GM19372 (cell line): ENCODE measurements at regions not wholly inside any gene's neighbourhood (a gene's known extent, or its start where the extent isn't known, plus 50 kb on each side); places are given as distances from the start of the nearest gene placed in this dataset.

Experiments used
- ATAC-seq: cut with Tn5 transposase; IDR thresholded peaks from one replicate; pipeline ENCODE4 v1.9.1; 2021; ENCODE audit warnings: mild to moderate bottlenecking, low read depth, moderate library complexity; ENCODE audit not compliant: unreplicated experiment

DNA sequence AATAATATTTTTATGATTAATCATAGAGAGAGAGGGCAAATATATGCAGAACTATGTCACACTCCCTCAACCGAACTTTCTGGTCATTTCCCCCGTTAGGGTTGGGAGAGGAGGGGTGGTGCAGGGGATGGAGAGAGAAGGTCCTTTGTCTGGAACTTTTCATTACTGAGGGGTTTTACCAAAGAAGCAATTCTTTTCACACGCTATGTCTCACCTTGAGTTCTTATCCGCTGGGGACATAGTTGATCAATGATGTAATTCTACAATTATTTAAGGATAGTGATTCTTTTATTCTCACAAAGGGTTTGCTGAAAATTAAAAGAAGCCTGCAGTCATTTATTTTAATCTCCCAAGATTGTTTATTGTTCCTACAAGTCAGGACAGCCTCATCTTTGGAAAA lies 98.3 kb upstream of the RUNX1 start:
- ATAC-seq: no peak

DNA sequence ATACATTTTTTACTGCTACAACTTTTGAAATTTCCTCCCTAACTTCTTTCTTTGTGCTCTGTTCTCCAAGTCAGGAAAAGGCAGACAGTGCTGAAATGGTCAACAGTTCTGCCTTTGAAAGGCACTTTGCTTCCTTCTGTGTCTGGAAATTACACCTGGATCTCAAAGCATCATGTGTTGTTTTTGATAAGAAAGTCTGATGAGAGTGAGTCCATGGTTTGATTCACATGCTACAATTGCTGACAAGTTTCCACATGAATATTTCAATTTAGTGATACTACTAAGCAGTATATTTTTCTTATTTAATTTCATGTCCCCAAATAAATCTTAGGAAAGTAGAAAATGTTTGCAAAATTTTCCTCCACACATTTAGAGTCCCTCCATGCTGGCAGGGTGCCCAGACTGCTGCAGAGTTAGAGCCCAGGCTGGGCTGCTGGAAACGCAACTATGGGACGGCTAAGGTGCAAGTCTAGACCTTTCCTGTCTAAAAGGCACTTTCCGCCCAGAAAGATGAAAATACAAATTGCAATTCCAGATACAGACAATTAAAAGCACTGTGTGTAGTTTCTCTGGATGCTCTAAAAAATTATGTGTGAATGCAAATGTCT lies 96.6 kb upstream of the RUNX1 start:
- ATAC-seq: no peak

DNA sequence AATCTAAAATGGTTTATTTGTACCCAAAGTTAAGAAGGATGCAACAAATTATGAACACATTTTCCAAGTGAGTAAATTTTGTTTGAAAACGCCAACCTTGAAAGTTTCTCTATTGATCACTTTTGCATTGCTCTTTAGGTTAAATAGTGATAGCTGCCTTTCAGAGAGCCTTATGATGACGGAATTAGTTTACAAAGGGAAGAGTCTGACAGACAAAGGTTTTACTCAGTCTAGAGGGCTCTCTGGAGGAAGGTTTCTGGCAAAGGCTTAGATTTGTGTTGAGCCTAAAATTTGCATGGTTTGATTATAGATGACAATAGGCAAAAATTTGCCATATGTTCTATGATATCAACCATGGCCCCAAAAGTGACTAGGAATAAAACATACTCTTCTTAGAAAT lies 95.9 kb upstream of the RUNX1 start:
- ATAC-seq: no peak

DNA sequence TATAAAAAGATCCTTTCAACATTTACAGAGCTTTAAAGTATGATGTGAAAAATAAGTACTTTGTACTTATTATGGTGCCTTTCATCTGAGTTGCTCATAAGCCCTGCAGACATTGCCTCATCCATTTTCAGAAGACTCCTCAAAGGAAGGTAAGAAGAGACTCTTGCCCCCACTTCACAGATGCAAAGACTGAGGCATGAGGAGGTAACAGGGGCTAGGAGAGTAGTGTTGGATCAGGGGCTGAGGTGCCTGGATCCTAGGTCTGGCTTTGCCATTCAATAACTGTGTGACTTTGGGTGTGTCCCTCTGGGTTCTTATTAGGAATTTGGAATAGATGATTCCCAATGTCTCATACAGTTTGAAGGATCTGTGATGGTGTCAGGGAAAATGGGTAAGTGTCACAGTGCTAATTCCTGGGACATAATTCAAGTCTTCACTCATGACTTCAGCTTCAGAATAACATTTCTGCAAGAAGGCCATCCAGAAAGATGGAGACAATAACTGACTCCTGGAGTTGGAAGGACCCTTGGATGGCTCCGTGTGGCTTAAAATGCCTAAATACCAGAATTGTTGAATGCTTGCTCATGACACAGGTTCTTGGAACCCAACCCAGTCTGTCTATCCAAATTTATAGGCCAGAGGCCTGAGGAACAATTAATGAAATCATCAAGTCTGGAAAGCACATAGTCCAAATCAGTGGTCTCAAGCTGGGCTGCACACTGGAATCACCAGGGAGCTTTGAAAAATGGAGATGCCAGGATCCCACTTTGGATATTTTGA lies 93.1 kb upstream of the RUNX1 start:
- ATAC-seq: no peak

DNA sequence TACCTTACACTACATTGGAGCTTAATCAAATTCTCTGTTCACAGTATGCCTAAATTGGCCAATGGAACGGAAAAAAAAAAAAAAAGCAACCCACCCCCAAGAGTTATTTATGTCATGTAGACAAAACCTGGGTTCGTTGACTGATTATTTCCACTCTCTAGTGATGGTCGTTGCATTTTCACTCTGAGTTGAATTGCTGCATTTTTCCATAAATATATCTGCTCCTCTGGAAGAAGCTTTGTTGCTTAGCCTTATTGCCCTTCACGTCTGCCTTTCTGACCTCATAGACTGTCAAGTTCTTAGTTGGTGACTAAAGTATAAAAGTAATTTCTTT lies 90.2 kb upstream of the RUNX1 start:
- no peak for ATAC-seq

DNA sequence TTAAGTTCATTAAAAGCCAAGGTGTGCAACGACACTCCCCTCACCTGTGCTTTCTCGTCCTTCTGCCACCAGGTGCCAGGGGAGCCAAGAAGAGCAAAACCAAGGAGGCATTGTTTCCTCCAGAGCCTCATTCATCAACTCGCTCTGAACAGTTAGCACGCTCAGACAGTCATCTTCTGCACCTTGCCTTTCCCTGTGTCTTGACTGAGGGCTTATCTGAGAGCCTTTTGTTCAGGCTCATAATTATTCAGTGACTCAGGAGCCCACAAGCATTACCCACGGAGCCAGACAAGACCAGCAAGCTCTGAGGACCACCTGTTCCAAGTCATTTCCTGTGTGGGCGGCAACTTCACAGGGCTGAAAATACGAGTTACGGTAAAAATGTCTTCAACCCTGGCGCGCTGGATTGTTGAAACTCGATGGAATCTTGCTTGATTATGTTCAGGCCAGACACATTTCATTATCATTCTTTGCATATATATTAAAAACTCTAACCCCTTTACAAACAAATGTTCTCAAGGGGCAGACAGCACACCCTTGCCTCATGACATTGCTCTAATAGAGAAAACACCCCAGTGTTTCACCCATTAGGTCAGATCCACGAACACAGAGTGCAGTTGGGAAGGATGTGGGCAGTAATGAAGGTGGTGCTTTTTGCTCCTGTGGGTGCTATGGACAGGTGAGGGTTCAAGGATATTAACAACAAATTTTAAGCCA lies 89.7 kb upstream of the RUNX1 start:
- ATAC-seq: no peak

DNA sequence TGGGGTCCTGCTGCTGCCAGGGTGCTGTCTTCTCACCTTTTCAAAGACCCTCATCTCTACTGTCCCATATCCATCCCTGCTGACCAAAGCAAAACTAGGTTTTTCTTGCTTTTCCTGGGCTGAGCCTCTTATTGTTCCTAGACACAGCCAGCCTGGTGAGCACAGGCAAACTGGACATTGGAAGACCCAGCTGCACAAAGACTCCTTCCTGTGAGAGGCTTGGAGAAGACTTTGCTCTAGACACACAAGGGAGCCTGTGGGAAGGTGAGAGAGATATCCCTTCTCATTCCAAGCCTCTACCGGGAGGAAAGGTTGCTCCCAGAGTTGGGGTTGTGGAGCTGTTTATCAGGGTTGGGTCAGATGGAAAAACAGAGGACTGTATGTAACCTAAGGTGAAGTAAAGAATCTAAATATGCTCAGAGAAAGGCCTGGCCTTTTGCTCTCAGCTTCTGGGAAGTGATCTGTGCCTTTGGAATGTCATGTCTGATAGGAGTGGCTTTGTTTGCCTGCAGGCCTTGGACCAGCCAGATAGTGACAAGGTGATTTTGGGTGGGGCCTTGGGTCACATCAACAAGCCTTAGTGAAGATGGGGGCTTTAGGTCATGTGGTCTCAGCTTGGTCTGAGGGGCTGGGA lies 87.6 kb upstream of the RUNX1 start:
- ATAC-seq: no peak

DNA sequence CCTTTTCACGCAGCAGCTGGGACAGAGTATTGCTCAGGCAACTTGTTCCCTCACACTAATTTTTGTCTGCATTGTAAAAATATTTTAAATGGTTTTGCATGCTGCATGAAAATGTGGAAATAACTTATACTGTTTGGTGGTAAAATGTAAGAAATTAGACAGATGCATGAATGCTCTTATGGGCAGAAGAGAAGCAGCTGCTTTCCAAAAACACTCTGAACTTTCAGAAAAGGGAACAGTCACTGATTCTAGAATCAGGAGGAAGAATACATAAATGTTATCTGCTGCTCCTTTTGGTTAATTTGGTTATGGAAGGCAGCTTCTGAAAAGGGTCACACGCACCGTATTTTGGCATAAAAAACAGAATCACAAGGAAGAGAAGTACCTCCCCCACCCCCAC lies 87.0 kb upstream of the RUNX1 start:
- ATAC-seq: no peak

- ATAC-seq: no peak
Observed at GRCh38 chr21:35135481-35135880, 86.4 kb upstream of the RUNX1 start.

DNA sequence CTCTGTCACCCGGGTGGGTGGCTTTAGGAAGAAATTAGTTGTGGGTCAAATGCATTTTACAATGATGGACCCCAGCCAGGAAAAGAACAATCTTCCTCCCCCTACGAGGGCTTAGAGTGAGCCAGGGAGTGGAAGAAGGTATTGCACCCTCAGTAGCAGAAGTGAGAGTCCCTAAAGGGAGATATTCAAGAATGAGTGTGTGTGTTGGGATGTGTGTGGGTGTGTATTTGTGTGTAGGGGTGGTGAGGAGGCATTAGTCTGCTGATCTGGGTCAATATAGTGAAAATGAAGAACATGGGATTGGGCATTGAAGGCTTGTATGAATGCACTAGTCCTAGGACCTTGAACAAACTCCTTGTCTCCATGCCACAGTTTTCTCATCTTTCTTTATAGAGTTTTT lies 85.2 kb upstream of the RUNX1 start:
- ATAC-seq: no peak

- ATAC-seq: no peak
Observed at GRCh38 chr21:35128536-35128935, 79.4 kb upstream of the RUNX1 start.

GRCh38 chr21:35127851-35128250 lies 78.7 kb upstream of the RUNX1 start:
- no peak for ATAC-seq

DNA sequence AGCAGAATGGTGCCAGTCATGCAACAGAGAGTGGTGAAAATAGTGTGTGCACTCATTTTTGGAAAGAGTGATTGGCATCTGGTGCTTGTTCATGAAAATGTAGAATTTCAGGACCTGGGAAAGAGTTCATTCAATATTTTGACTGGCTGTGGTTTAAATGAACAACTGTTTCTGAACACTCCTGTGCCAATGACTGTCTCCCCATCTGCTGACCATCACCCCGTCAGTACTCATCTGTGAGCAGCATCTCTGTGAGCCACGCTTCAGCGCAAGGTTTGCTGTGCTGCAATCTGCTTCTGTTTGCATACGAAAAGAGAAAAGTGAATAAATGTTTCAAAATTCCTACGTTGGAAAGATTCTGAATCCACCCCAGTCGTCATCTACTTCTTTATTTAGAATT lies 77.9 kb upstream of the RUNX1 start:
- no peak for ATAC-seq

GRCh38 chr21:35120631-35121180 lies 71.6 kb upstream of the RUNX1 start:
- ATAC-seq: no peak

- ATAC-seq: no peak
Observed at GRCh38 chr21:35119501-35120047, 70.5 kb upstream of the RUNX1 start.

DNA sequence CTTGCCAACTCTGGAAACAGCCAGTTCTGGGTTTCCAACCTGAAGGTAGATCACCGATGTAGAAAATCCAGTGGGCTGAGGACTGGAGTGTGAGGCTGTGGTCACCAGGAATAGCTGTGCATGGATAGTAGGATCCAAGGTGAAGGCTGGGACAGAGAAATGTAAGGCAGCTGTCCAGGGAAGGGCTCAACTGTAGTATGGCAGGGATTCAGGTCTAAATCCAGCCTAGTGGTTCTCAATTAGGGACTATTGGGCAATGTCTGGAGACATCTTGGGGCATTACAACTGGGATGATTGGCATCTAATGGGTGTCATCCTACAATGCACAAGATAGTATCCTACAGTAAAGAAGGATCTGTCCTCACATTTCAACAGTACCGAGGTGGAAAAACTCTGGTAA lies 67.7 kb upstream of the RUNX1 start:
- ATAC-seq: no peak

GRCh38 chr21:35113064-35113463 lies 64.0 kb upstream of the RUNX1 start:
- ATAC-seq: no peak

GRCh38 chr21:35111321-35111930 lies 62.3 kb upstream of the RUNX1 start:
- ATAC-seq: no peak

DNA sequence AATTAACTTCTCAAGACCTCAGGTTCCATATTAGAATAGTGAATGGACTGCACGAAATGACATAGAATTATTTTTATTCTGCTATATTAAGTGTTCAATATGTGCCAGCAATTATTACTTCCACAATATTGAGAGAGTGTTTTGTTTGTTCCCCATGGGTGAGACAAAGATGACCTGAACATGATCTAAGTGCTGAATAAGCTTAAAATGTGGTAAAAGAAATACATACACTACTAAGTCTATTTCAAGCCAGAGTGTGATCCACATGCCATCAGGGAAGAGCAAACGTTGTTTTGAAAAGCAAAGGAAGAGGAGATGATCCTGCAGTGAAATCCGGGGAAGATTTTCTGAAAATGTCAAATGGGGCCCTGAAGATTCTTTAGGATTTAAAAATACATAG lies 59.8 kb upstream of the RUNX1 start:
- ATAC-seq: no peak

- ATAC-seq: no peak
Observed at GRCh38 chr21:35107520-35107919, 58.4 kb upstream of the RUNX1 start.
